ENCODE measurements at regions not wholly inside any gene's neighbourhood (a gene's known extent, or its start where the extent isn't known, plus 50 kb on each side); places are given as distances from the start of the nearest gene placed in this dataset.
"Not testable (repeated sequence)": the region's sequence is repeated elsewhere in the genome, so short reads cannot be mapped to it uniquely, and the experiment has no call there.

DNA sequence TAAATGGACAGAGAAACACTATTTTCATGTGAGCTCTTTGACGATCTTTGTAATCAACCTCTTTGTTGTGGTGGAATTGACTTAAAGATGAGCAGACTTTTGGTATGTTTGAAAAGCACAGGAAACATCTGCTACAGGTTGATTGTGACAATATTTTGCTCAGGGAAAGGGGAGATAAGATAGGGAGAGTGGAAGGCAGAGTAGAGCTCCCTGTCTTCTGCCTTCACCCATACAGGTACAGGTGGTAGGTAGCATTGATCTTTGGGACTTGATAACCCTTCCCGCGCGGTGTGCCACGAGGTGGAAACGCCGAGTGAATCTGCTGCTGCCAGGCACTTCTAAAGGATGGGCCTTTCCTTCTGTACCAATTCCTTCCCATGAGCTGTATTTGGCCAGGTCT, 183.6 kb downstream of the UTRN start:
- Mint-ChIP-seq H3K36me3 (ENCODE audit: low read depth) (peaks cover 22% of the 10 kb centered on the region), H3K27me3 (no peaks in the 10 kb centered on the region), H3K27ac (peak overlapping the region; percentile 88), H3K4me3 (peak overlapping the region; percentile 65), H3K4me1 (ENCODE audit: low read depth) (peaks cover 23% of the 10 kb centered on the region), H3K9me3 (no peaks in the 10 kb centered on the region)
- peak; percentile 37 for DNase-seq
- TF ChIP-seq, protein P1, sequence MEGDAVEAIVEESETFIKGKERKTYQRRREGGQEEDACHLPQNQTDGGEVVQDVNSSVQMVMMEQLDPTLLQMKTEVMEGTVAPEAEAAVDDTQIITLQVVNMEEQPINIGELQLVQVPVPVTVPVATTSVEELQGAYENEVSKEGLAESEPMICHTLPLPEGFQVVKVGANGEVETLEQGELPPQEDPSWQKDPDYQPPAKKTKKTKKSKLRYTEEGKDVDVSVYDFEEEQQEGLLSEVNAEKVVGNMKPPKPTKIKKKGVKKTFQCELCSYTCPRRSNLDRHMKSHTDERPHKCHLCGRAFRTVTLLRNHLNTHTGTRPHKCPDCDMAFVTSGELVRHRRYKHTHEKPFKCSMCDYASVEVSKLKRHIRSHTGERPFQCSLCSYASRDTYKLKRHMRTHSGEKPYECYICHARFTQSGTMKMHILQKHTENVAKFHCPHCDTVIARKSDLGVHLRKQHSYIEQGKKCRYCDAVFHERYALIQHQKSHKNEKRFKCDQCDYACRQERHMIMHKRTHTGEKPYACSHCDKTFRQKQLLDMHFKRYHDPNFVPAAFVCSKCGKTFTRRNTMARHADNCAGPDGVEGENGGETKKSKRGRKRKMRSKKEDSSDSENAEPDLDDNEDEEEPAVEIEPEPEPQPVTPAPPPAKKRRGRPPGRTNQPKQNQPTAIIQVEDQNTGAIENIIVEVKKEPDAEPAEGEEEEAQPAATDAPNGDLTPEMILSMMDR (IDR thresholded peaks at IDR 0.05) = no peak
- peak; percentile 57 for ATAC-seq
- intact Hi-C loops (cut with micrococcal nuclease) = loop anchor here (10.0 kb wide), 1 partner anchor 124 kb away; no protein-coding TSS in a partner anchor
- CTCF ChIA-PET = interaction anchor here (0.9 to 3.0 kb wide), 5 partner anchors 9 to 22 kb away, joined by 3 to 15 read pairs (median 4); no protein-coding TSS in a partner anchor
- POLR2A ChIA-PET = interaction anchor here (1.3 to 1.6 kb wide), 3 partner anchors 11 to 127 kb away, joined by 4 to 6 read pairs (median 4); no protein-coding TSS in a partner anchor

DNA sequence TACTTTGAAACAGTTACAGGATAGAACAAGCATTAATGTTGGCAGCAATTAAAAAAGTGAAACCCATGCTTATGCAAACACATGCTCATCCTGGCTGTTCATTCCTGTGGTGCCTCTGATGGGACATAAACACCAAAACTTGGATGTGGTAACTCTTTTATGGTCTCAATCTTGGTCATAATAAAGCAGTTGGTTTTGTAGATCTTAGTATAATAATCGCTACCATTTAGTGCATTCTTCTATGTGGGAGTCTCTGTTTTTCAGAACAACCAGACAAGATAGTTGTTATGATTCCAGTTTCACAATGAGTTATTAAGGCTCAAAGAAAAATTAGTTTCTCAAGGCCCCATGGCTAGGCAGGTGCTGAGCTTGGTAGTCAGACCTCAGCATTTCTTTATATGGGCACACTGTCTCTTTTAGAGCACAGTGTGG, 184.0 kb downstream of the UTRN start:
- intact Hi-C loops (cut with micrococcal nuclease) = loop anchor here (10.0 kb wide), 1 partner anchor 124 kb away; no protein-coding TSS in a partner anchor
- CTCF ChIA-PET = interaction anchor here (0.9 to 3.0 kb wide), 5 partner anchors 10 to 22 kb away, joined by 3 to 15 read pairs (median 4); no protein-coding TSS in a partner anchor

DNA sequence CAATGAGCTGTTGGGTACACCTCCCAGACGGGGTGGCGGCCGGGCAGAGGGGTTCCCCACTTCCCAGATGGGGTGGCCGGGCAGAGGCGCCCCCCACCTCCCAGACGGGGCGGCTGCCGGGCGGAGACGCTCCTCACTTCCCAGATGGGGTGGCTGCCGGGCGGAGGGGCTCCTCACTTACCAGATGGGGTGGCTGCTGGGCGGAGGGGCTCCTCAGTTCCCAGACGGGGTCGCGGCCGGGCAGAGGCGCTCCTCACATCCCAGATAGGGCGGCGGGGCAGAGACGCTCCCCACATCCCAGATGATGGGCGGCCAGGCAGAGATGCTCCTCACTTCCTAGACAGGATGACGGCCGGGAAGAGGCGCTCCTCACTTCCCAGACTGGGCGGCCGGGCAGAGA, 185.1 kb downstream of the UTRN start:
- Mint-ChIP-seq H3K36me3 (ENCODE audit: low read depth) (peaks cover 24% of the 10 kb centered on the region), H3K4me1 (ENCODE audit: low read depth) (peaks cover 23% of the 10 kb centered on the region)
- POLR2A ChIA-PET; H3K27me3 Mint-ChIP-seq; H3K9me3 Mint-ChIP-seq; intact Hi-C loops (cut with micrococcal nuclease); DNase-seq; H3K27ac Mint-ChIP-seq; H3K4me3 Mint-ChIP-seq; ATAC-seq: not testable (repeated sequence)
- CTCF ChIA-PET = interaction anchor here (3.0 kb wide), 1 partner anchor 11 kb away, joined by 15 read pairs; no protein-coding TSS in a partner anchor

More for the DNA sequence above, 184.0 kb downstream of the UTRN start:
- TF ChIP-seq, protein P1 (IDR thresholded peaks at IDR 0.05) = no peak
- H3K27ac Mint-ChIP-seq = peak overlapping the region; percentile 88
- ATAC-seq (peak; percentile 83), DNase-seq (peak; percentile 46)
- peak overlapping the region; percentile 65 for H3K4me3 Mint-ChIP-seq
- H3K9me3 Mint-ChIP-seq = no peaks in the 10 kb centered on the region
- POLR2A ChIA-PET = interaction anchor here (1.3 to 1.6 kb wide), 3 partner anchors 10 to 127 kb away, joined by 4 to 6 read pairs (median 4); no protein-coding TSS in a partner anchor
- peaks cover 23% of the 10 kb centered on the region for H3K4me1 Mint-ChIP-seq (ENCODE audit: low read depth)
- no peaks in the 10 kb centered on the region for H3K27me3 Mint-ChIP-seq
- peaks cover 20% of the 10 kb centered on the region for H3K36me3 Mint-ChIP-seq (ENCODE audit: low read depth)

DNA sequence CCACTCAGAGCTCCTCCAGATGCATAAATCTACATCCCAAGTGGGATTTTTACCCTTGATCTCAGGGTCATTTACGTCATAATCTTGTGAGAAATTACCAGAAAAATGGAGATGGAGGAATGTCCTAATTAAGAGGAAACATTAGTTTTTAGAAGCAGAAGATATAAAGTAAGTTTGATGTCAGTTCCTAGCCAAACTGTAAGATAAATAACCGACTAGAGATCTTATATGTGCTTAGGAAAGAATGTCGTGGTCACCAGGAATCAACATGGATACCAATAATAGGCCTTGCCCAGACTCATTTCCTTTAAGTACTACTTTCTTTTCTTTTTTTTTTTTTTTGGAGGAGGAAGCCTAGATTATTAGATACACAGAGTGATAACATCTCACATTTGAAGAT, 186.9 kb downstream of the UTRN start:
- intact Hi-C loops (cut with micrococcal nuclease) = no loop called here
- H3K27ac Mint-ChIP-seq = no peak overlapping the region
- ChIA-PET CTCF (no interaction called here), POLR2A (no interaction called here)
- H3K27me3 Mint-ChIP-seq = no peaks in the 10 kb centered on the region
- peaks cover 21% of the 10 kb centered on the region for H3K4me1 Mint-ChIP-seq (ENCODE audit: low read depth)
- H3K36me3 Mint-ChIP-seq (ENCODE audit: low read depth) = peaks cover 23% of the 10 kb centered on the region
- no peaks in the 10 kb centered on the region for H3K9me3 Mint-ChIP-seq
- TF ChIP-seq, protein P1 (IDR thresholded peaks at IDR 0.05) = no peak
- ATAC-seq (no peak), DNase-seq (no peak)
- H3K4me3 Mint-ChIP-seq = no peak overlapping the region

DNA sequence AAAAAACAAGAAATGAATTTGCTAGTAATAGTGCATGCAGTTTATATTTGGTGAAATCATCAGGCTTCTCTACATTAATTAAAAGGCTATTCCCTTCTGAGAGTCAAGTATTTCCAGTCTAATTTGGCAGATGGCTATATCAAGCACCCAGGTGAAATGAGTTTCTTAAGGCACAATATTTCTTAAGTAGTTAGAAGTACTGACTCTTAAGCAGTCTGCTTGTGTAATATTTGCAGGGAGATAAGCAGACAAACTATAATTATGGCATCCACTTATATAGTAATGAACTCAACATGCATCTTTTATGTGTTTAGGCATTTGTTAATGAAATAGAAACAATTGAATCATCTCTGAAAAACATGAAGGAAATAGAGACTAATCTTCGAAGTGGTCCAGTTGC, 189.2 kb downstream of the UTRN start:
- Mint-ChIP-seq H3K9me3 (no peaks in the 10 kb centered on the region), H3K36me3 (ENCODE audit: low read depth) (peaks cover 14% of the 10 kb centered on the region), H3K4me1 (ENCODE audit: low read depth) (peaks cover 3% of the 10 kb centered on the region), H3K27ac (no peak overlapping the region), H3K27me3 (no peaks in the 10 kb centered on the region), H3K4me3 (no peak overlapping the region)
- ATAC-seq (no peak), DNase-seq (no peak)
- TF ChIP-seq, protein P1 (IDR thresholded peaks at IDR 0.05) = no peak
- ChIA-PET CTCF (interaction anchor here (1.4 kb wide), 1 partner anchor 14 kb away, joined by 6 read pairs; no protein-coding TSS in a partner anchor), POLR2A (no interaction called here)
- intact Hi-C loops (cut with micrococcal nuclease) = no loop called here
